ENCODE measurements at regions not wholly inside any gene's neighbourhood (a gene's known extent, or its start where the extent isn't known, plus 50 kb on each side); places are given as distances from the start of the nearest gene placed in this dataset.
"Not testable (repeated sequence)": the region's sequence is repeated elsewhere in the genome, so short reads cannot be mapped to it uniquely, and the experiment has no call there.

- Mint-ChIP-seq H3K27ac (no peak overlapping the region), H3K27me3 (no peaks in the 10 kb centered on the region), H3K4me1 (no peaks in the 10 kb centered on the region), H3K9me3 (peaks cover 6% of the 10 kb centered on the region), H3K4me3 (no peak overlapping the region), H3K36me3 (ENCODE audit: low read depth) (no peaks in the 10 kb centered on the region)
- POLR2A ChIA-PET: no interaction called here
- intact Hi-C loops (cut with micrococcal nuclease): no loop called here
- ATAC-seq (ENCODE audit: low read depth) (no peak), DNase-seq (no peak)
- CTCF ChIA-PET: no interaction called here
- no peak for TF ChIP-seq CTCF (IDR thresholded peaks at IDR 0.05)
Observed at GRCh38 chr16:59635674-59636073, 901.6 kb upstream of the GOT2 start.

- Mint-ChIP-seq H3K27ac (no peak overlapping the region), H3K9me3 (peaks cover 2% of the 10 kb centered on the region), H3K4me3 (no peak overlapping the region), H3K4me1 (no peaks in the 10 kb centered on the region), H3K36me3 (ENCODE audit: low read depth) (no peaks in the 10 kb centered on the region), H3K27me3 (no peaks in the 10 kb centered on the region)
- no peak for ATAC-seq (ENCODE audit: low read depth)
- intact Hi-C loops (cut with micrococcal nuclease): no loop called here
- CTCF ChIA-PET: no interaction called here
- TF ChIP-seq CTCF (IDR thresholded peaks at IDR 0.05): no peak
- no peak for DNase-seq
- POLR2A ChIA-PET: no interaction called here
Observed at GRCh38 chr16:59634951-59635350, 900.8 kb upstream of the GOT2 start.

- ChIA-PET CTCF (no interaction called here), POLR2A (no interaction called here)
- no peaks in the 10 kb centered on the region for H3K27me3 Mint-ChIP-seq
- no peak for ATAC-seq (ENCODE audit: low read depth)
- H3K4me1 Mint-ChIP-seq: no peaks in the 10 kb centered on the region
- no peak overlapping the region for H3K4me3 Mint-ChIP-seq
- TF ChIP-seq CTCF (IDR thresholded peaks at IDR 0.05): no peak
- no peak overlapping the region for H3K27ac Mint-ChIP-seq
- no peak for DNase-seq
- H3K9me3 Mint-ChIP-seq: no peaks in the 10 kb centered on the region
- no peaks in the 10 kb centered on the region for H3K36me3 Mint-ChIP-seq (ENCODE audit: low read depth)
- intact Hi-C loops (cut with micrococcal nuclease): no loop called here
Observed at GRCh38 chr16:59634004-59634579, 900.0 kb upstream of the GOT2 start.

GRCh38 chr16:59632276-59632855 is 898.2 kb upstream of the GOT2 start:
- intact Hi-C loops (cut with micrococcal nuclease): no loop called here
- TF ChIP-seq CTCF (IDR thresholded peaks at IDR 0.05): no peak
- H3K27ac Mint-ChIP-seq: no peak overlapping the region
- CTCF ChIA-PET: no interaction called here
- H3K9me3 Mint-ChIP-seq: no peaks in the 10 kb centered on the region
- H3K4me3 Mint-ChIP-seq: no peak overlapping the region
- H3K4me1 Mint-ChIP-seq: no peaks in the 10 kb centered on the region
- no peaks in the 10 kb centered on the region for H3K27me3 Mint-ChIP-seq
- POLR2A ChIA-PET: no interaction called here
- DNase-seq (no peak), ATAC-seq (ENCODE audit: low read depth) (no peak)
- no peaks in the 10 kb centered on the region for H3K36me3 Mint-ChIP-seq (ENCODE audit: low read depth)

- H3K36me3 Mint-ChIP-seq (ENCODE audit: low read depth); POLR2A ChIA-PET; intact Hi-C loops (cut with micrococcal nuclease); H3K4me3 Mint-ChIP-seq; H3K27me3 Mint-ChIP-seq; H3K27ac Mint-ChIP-seq; CTCF ChIA-PET; DNase-seq; H3K4me1 Mint-ChIP-seq; ATAC-seq (ENCODE audit: low read depth); H3K9me3 Mint-ChIP-seq: not testable (repeated sequence)
Observed at GRCh38 chr16:59624381-59624780, 890.3 kb upstream of the GOT2 start.
